DMS153 treated with DMSO at 0.1 percent for 48 hours (cell line): ENCODE measurements at regions not wholly inside any gene's neighbourhood (a gene's known extent, or its start where the extent isn't known, plus 50 kb on each side); places are given as distances from the start of the nearest gene placed in this dataset.

Experiments used
- DNase-seq: peaks from one replicate; lab custom pipeline; 2025; ENCODE audit not compliant: unreplicated experiment; lab: John Stamatoyannopoulos, UW

DNA sequence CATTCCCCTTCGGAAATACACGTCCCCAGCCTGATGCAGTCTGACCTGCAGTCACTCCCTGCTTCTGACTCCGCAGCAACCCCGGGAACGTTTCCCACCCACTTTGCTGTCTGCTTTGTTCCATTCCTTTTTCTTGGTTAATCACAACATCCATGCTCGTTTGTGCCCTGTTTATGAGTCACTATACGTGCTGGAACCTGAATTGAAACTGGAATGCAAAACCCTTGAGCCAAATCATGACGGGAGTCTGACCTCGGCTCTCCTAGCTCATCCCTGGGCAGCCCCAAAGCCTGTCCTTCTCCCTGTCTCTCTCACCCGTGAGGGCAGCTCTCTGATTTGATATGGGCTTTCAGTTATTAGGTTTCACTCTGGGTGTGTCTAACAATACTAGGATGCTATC is 57.1 kb upstream of the RNF152 start:
- DNase-seq: no peak

DNA sequence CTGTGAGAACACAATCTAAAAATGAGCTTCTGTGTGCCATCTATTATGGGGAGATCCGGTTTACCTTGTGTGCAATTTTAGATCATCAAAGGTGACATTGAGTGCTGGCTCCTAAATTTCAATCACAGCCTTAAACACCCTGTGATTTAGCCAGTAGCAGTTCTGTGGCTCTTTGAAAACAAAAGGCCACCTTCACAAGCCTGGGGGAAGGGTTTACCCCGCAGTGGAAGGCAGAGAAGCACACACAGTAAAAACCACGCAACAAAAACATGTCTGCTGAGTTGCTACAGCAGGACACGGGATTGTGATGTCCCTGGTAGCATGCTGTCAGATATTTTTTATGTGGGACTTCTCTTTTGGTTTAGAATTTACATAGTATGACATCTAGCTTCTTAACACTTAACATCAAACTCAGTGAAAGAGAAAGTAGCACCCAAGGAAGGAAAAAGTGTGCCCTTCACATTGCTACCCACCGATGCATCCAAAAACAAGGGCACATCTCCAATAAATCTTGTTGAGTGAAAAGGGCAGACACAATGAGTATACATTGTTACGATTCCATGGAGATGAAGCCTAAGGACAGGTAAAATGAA is 56.1 kb upstream of the RNF152 start:
- DNase-seq: no peak

DNA sequence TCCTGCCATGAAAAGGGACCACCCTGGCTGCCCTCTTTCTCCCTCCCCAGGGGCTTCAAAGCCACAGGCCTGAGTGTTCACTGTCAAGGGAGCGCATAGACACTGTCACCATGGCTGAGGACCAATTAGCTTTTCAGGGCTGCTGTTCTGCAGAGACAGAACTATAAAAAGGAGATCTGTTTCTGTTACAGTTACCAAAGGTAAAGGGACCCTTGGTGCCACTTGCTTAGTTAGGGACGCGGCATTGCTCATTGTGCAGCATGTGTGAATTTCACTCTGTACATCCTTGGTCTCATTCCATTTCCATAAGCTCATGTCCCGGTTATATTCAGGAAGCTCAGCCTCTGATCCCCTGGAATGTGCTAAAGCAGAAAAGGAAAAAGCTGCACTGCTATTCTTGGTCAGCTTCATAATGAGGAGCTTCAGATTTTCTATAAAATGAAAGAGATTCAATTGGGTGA is 55.5 kb upstream of the RNF152 start:
- no peak for DNase-seq

DNA sequence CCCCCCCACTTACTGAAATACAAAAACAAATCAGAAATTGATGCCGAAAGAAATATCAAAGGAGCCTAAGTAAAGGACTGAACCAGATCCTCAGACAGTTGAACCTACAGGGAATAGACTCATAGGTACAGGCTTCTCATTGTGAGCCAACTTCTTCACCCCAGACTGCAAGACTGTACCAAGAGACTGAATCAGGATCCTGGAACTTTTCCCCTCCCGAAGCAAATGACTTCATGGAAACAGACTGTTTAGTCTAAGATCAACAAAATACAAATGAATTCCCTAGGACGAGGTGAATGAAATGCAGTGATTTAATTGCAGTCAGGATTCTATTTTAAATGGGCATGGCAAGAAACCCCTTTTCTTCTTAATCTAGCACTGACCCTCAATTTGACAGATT is 53.6 kb upstream of the RNF152 start:
- no peak for DNase-seq

DNA sequence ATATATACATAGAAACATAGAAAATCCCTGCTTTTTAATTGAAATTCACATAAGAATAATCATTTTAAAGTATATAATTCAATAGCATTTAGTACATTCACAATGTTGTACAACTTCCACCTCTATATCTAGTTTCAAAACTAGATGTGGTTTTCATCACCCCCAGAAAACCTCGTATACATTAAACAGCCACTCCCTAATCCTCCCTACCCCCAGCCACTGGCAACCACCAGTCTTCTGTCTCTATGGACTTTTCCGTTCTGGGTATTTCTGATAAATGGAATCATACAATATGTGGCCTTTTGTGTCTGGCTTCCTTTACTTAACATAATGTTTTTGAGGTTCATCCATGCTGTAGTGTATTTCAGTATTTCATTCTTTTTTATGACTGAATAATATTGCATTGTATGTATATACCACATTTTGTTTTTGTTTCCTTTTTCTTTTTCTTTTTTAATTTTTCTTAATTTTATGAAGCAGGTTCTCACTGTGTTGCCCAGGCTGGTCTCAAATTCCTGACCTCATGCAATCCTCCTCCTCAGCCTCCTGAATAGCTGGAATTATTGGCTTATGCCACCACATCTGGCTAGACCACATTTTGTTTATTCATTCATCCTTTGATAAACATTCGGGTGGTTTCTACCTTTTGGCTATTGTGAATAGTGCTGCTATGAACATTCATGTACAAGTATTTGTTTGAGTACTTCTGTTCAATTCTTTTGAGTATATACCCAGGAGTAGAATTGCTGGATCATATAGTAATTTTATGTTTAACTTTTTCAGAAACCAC is 50.6 kb upstream of the RNF152 start:
- no peak for DNase-seq
